ENCODE measurements at regions not wholly inside any gene's neighbourhood (a gene's known extent, or its start where the extent isn't known, plus 50 kb on each side); places are given as distances from the start of the nearest gene placed in this dataset.

DNA sequence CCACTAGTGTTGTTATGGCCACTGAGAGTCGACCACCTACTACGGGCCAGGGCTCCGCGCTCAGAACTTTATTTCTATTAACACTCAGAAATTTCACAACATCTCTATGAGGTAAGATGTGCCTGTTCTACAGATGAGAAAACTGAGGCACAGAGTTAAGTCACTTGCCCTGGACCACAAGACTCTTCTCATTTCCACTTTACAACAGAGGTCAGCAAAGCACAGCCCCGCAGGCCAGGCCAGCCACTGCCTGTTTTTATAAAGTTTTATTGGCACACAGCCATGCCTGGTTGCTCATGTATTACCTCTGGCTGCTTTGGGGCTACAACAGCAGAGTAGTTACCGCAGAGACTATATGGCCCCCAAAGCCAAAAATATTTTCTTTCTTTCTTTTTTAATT lies 503.6 kb downstream of the SHQ1 start:
- H3K27me3 Mint-ChIP-seq (ENCODE audit: low read depth) = no peaks in the 10 kb centered on the region
- Histone ChIP-seq H2BK20ac (ENCODE audit: low read depth, low read length, poor library complexity, severe bottlenecking) (no peak overlapping the region), H3K4me1 (ENCODE audit: insufficient read depth, low read length) (no peaks in the 10 kb centered on the region), H3K27ac (ENCODE audit: insufficient read length, low read depth, low read length) (no peak overlapping the region), H3T11ph (ENCODE audit: low read length) (no peak overlapping the region), H3K4ac (ENCODE audit: low read depth, low read length) (no peak overlapping the region), H3K14ac (ENCODE audit: insufficient read depth, low read length) (no peak overlapping the region), H2BK15ac (ENCODE audit: low read depth, low read length) (no peak overlapping the region), H2AFZ (ENCODE audit: low read length) (no peak overlapping the region), H3K9me3 (ENCODE audit: control insufficient read depth, low read depth, low read length) (no peaks in the 10 kb centered on the region), H4K8ac (replicated peaks; ENCODE audit: insufficient read length, low read depth, low read length) (no peak overlapping the region), H3K79me2 (ENCODE audit: insufficient read depth, low read length) (no peaks in the 10 kb centered on the region), H2BK5ac (ENCODE audit: insufficient read length, low read length) (no peak overlapping the region), H2BK120ac (ENCODE audit: low read depth, low read length, poor library complexity, severe bottlenecking) (no peak overlapping the region), H3K23me2 (ENCODE audit: insufficient read length, low read depth, low read length, poor library complexity, severe bottlenecking) (no peaks in the 10 kb centered on the region), H3K27me3 (ENCODE audit: insufficient read depth, low read length) (no peaks in the 10 kb centered on the region), H2BK12ac (ENCODE audit: insufficient read length, low read depth, low read length) (no peak overlapping the region), H3K18ac (ENCODE audit: insufficient read length, low read depth, low read length) (no peak overlapping the region), H4K5ac (ENCODE audit: insufficient read length, low read depth, low read length) (no peak overlapping the region), H3K23ac (ENCODE audit: insufficient read length, low read depth, low read length) (no peak overlapping the region), H3K79me1 (ENCODE audit: insufficient read depth, low read depth, low read length, poor library complexity, severe bottlenecking) (no peaks in the 10 kb centered on the region), H4K20me1 (ENCODE audit: control insufficient read depth, insufficient read depth, insufficient read length) (no peaks in the 10 kb centered on the region), H2AK5ac (ENCODE audit: insufficient read length, low read length) (no peak overlapping the region), H4K91ac (ENCODE audit: insufficient read length, low read depth, low read length) (no peak overlapping the region), H3K4me2 (ENCODE audit: insufficient read depth, insufficient read length, low read length) (no peak overlapping the region), H3K9ac (ENCODE audit: extremely low read depth, insufficient read length, low read length) (no peak overlapping the region), H3K56ac (ENCODE audit: insufficient read length, low read depth, low read length) (no peak overlapping the region)
- H3K4me3 Mint-ChIP-seq = no peak overlapping the region
- no peaks in the 10 kb centered on the region; a peak in 1 of 5 replicates for H3K9me3 Mint-ChIP-seq
- TF ChIP-seq, protein P1, sequence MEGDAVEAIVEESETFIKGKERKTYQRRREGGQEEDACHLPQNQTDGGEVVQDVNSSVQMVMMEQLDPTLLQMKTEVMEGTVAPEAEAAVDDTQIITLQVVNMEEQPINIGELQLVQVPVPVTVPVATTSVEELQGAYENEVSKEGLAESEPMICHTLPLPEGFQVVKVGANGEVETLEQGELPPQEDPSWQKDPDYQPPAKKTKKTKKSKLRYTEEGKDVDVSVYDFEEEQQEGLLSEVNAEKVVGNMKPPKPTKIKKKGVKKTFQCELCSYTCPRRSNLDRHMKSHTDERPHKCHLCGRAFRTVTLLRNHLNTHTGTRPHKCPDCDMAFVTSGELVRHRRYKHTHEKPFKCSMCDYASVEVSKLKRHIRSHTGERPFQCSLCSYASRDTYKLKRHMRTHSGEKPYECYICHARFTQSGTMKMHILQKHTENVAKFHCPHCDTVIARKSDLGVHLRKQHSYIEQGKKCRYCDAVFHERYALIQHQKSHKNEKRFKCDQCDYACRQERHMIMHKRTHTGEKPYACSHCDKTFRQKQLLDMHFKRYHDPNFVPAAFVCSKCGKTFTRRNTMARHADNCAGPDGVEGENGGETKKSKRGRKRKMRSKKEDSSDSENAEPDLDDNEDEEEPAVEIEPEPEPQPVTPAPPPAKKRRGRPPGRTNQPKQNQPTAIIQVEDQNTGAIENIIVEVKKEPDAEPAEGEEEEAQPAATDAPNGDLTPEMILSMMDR (conservative IDR thresholded peaks at IDR 0.05) = no peak
- H3K27ac Mint-ChIP-seq = no peak overlapping the region; a peak in 1 of 7 replicates
- no CpG with 5 or more reads among the region's 6 CpGs for WGBS (ENCODE audit: extremely low coverage, insufficient read length, low lambda C conversion rate)
- DNase-seq = no peak
- peaks cover 13 to 16% of the 10 kb centered on the region in 2 experiments for H3K4me1 Mint-ChIP-seq
- H3K36me3 Mint-ChIP-seq (ENCODE audit: insufficient read depth in 1 of 3, low read depth in 3 of 3) = no peaks in the 10 kb centered on the region

All from H9 (cell line).